Caco-2 (cell line): ENCODE measurements at regions not wholly inside any gene's neighbourhood (a gene's known extent, or its start where the extent isn't known, plus 50 kb on each side); places are given as distances from the start of the nearest gene placed in this dataset.

Experiments
- BruUV-seq: library from RNA; stranded (reverse); fragments of 400-500 nt; replicated peaks from 2 replicates; lab custom pipeline; 2021; lab: Mats Ljungman, UMichigan
- CTCF ChIA-PET: fragments of 300-600 bp; sonication (Branson Sonifier 250); formaldehyde crosslinking; loops from one replicate; lab custom pipeline; 2022; ENCODE audit warnings: antibody characterized with exemption; lab: Charles Lee
- POLR2A ChIA-PET: fragments of 300-600 bp; sonication (Branson Sonifier 250); formaldehyde crosslinking; loops from one replicate; lab custom pipeline; 2022; ENCODE audit warnings: antibody characterized with exemption; lab: Charles Lee
- DNase-seq, 2 experiments: peaks; one replicate each; pipeline versions ENCODE4 v3.0.0 to v3.0.0-alpha.2; 2020 to 2022
- H3K27me3 ChIP-seq: replicated peaks from 2 replicates; pipeline ENCODE4 v1.6.0; 2011; ENCODE audit warnings: low read length; ENCODE audit not compliant: control insufficient read depth, insufficient read depth
- H3K36me3 ChIP-seq: 2 replicates; pipeline ENCODE4 v1.5.1; 2011; ENCODE audit warnings: low read length; ENCODE audit not compliant: control insufficient read depth, insufficient read depth
- H3K4me1 ChIP-seq: fragments of 250-450 bp; sonication (Bioruptor Pico); 2 replicates; pipeline ENCODE4 v1.5.1; 2020; ENCODE audit warnings: mild to moderate bottlenecking
- H3K4me3 ChIP-seq: 2 replicates; pipeline ENCODE4 v1.5.1; 2011; ENCODE audit warnings: low read depth, mild to moderate bottlenecking, control low read depth, low read length
- H3K9me3 ChIP-seq: fragments of 250-450 bp; sonication (Bioruptor Pico); 2 replicates; pipeline ENCODE4 v1.5.1; 2020; ENCODE audit warnings: mild to moderate bottlenecking, moderate library complexity
- H3K27ac Mint-ChIP-seq: one replicate; pipeline ENCODE4 v1.8.0; 2022; ENCODE audit warnings: mixed read lengths; ENCODE audit not compliant: unreplicated experiment
- H3K27me3 Mint-ChIP-seq: one replicate; pipeline ENCODE4 v1.8.0; 2022; ENCODE audit warnings: mixed read lengths; ENCODE audit not compliant: insufficient read depth, unreplicated experiment
- H3K36me3 Mint-ChIP-seq: one replicate; pipeline ENCODE4 v1.8.0; 2022; ENCODE audit warnings: mild to moderate bottlenecking, mixed read lengths; ENCODE audit not compliant: insufficient read depth, unreplicated experiment
- H3K4me1 Mint-ChIP-seq: one replicate; pipeline ENCODE4 v1.8.0; 2022; ENCODE audit warnings: low read depth, mixed read lengths; ENCODE audit not compliant: unreplicated experiment
- H3K4me3 Mint-ChIP-seq: one replicate; pipeline ENCODE4 v1.8.0; 2022; ENCODE audit warnings: mild to moderate bottlenecking, moderate library complexity, mixed read lengths; ENCODE audit not compliant: unreplicated experiment
- H3K9me3 Mint-ChIP-seq: one replicate; pipeline ENCODE4 v1.8.0; 2022; ENCODE audit warnings: mixed read lengths; ENCODE audit not compliant: unreplicated experiment
- intact Hi-C: fragments of 100-400 bp; cut with micrococcal nuclease; formaldehyde crosslinking; loops from one replicate; pipeline ENCODE4 v1.10.0; 2022; ENCODE audit not compliant: unreplicated experiment
- TF ChIP-seq, protein P1 (sequence below), 2 experiments: fragments of 200-600 bp in 1 of 2; IDR thresholded peaks; 1 replicate in 1 of 2; 2 replicates in 1 of 2; pipeline versions ENCODE4 v1.5.1 to v1.8.0; 2011 to 2022; ENCODE audit warnings: antibody characterized with exemption in 1 of 2, control low read depth in 1 of 2, inconsistent platforms in 1 of 2, low read depth in 1 of 2, low read length in 1 of 2, mild to moderate bottlenecking in 1 of 2, moderate library complexity in 1 of 2; ENCODE audit not compliant: insufficient read depth in 1 of 2, severe bottlenecking in 1 of 2, unreplicated experiment in 1 of 2

DNA sequence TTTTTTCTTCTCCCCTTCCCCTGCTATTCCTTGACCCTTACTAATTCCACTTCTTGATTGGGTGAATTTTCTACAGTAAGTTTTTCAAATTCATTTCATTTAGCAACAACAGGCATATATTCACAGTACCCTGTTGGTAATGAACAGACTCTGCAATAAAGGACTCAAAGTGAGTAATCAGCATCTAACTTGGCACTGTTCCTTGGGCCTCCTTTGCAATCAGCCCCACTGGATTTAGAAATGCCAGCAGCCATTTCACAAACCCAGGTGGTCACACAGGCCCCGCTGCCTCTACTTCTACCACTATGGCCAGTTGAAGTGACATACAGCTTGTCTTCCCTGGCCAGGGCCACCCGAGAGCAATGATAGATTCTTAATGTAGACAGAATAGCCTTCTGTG, 113.8 kb downstream of the CYB561 start:
- ChIA-PET POLR2A (no interaction called here), CTCF (no interaction called here)
- DNase-seq = no peak
- H3K4me3 Mint-ChIP-seq = no peak overlapping the region
- H3K27me3 Mint-ChIP-seq = peaks cover 6% of the 10 kb centered on the region
- H3K36me3 ChIP-seq = no peaks in the 10 kb centered on the region
- H3K4me1 ChIP-seq = no peaks in the 10 kb centered on the region
- H3K27ac Mint-ChIP-seq = no peak overlapping the region
- no peak overlapping the region for H3K4me3 ChIP-seq
- BruUV-seq = no TSS peak
- TF ChIP-seq, protein P1, sequence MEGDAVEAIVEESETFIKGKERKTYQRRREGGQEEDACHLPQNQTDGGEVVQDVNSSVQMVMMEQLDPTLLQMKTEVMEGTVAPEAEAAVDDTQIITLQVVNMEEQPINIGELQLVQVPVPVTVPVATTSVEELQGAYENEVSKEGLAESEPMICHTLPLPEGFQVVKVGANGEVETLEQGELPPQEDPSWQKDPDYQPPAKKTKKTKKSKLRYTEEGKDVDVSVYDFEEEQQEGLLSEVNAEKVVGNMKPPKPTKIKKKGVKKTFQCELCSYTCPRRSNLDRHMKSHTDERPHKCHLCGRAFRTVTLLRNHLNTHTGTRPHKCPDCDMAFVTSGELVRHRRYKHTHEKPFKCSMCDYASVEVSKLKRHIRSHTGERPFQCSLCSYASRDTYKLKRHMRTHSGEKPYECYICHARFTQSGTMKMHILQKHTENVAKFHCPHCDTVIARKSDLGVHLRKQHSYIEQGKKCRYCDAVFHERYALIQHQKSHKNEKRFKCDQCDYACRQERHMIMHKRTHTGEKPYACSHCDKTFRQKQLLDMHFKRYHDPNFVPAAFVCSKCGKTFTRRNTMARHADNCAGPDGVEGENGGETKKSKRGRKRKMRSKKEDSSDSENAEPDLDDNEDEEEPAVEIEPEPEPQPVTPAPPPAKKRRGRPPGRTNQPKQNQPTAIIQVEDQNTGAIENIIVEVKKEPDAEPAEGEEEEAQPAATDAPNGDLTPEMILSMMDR (IDR thresholded peaks at IDR 0.05; ENCODE audit: insufficient read depth in 1 of 2, low read depth in 1 of 2, low read length in 1 of 2, severe bottlenecking in 1 of 2, unreplicated experiment in 1 of 2) = no peak
- H3K27me3 ChIP-seq = no peaks in the 10 kb centered on the region
- intact Hi-C loops = no loop called here
- H3K36me3 Mint-ChIP-seq = no peaks in the 10 kb centered on the region
- no peaks in the 10 kb centered on the region for H3K9me3 ChIP-seq
- no peaks in the 10 kb centered on the region for H3K9me3 Mint-ChIP-seq
- H3K4me1 Mint-ChIP-seq = no peaks in the 10 kb centered on the region

- ChIA-PET CTCF (no interaction called here), POLR2A (no interaction called here)
- Mint-ChIP-seq H3K27ac (no peak overlapping the region), H3K4me3 (no peak overlapping the region), H3K36me3 (no peaks in the 10 kb centered on the region), H3K9me3 (no peaks in the 10 kb centered on the region), H3K4me1 (no peaks in the 10 kb centered on the region), H3K27me3 (peaks cover 10% of the 10 kb centered on the region)
- no TSS peak for BruUV-seq
- Histone ChIP-seq H3K4me1 (no peaks in the 10 kb centered on the region), H3K36me3 (no peaks in the 10 kb centered on the region), H3K9me3 (no peaks in the 10 kb centered on the region), H3K4me3 (no peak overlapping the region), H3K27me3 (no peaks in the 10 kb centered on the region)
- intact Hi-C loops = no loop called here
- DNase-seq = no peak
- TF ChIP-seq, protein P1 (IDR thresholded peaks at IDR 0.05; ENCODE audit: insufficient read depth in 1 of 2, low read depth in 1 of 2, low read length in 1 of 2, severe bottlenecking in 1 of 2, unreplicated experiment in 1 of 2) = no peak
Measured at GRCh38 chr17:63333869-63334268, 112.2 kb downstream of the CYB561 start.

DNA sequence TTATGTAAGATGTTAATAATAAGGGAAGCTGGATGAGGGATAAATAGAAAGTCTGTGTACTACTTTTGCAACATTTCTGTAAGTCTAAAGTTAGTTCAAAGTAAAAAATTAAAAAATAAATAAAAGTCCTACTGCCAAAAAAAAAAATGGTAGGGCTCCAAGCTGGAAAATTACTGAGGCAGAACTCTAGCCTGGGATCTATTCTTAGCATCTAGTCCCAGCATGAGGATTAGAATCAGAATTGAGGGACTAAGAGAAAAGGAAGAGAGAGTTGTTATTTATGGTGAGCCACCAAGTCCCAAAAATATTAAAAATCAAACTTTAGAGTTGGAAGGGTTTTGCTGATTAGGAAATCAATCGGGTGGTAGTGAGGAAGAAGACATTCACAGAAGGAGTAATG, 110.3 kb downstream of the CYB561 start:
- Mint-ChIP-seq H3K27me3 (peaks cover 10% of the 10 kb centered on the region), H3K9me3 (no peaks in the 10 kb centered on the region), H3K27ac (no peak overlapping the region), H3K4me3 (no peak overlapping the region), H3K36me3 (no peaks in the 10 kb centered on the region), H3K4me1 (no peaks in the 10 kb centered on the region)
- DNase-seq = no peak
- ChIA-PET POLR2A (no interaction called here), CTCF (no interaction called here)
- BruUV-seq = no TSS peak
- Histone ChIP-seq H3K4me1 (no peaks in the 10 kb centered on the region), H3K4me3 (no peak overlapping the region), H3K36me3 (no peaks in the 10 kb centered on the region), H3K9me3 (no peaks in the 10 kb centered on the region), H3K27me3 (no peaks in the 10 kb centered on the region)
- TF ChIP-seq, protein P1 (IDR thresholded peaks at IDR 0.05; ENCODE audit: insufficient read depth in 1 of 2, low read depth in 1 of 2, low read length in 1 of 2, severe bottlenecking in 1 of 2, unreplicated experiment in 1 of 2) = no peak
- intact Hi-C loops = no loop called here
